SK-N-SH (cell line): ENCODE measurements at regions not wholly inside any gene's neighbourhood (a gene's known extent, or its start where the extent isn't known, plus 50 kb on each side); places are given as distances from the start of the nearest gene placed in this dataset.

ENCODE experiments used
- CTCF ChIA-PET: fragments of 300-600, 350-600 bp; formaldehyde crosslinking; extraction: SDS; loops from one replicate; lab custom pipeline; 2021; lab: Yijun Ruan, JAX
- POLR2A ChIA-PET: fragments of 350-600 bp; sonication (Branson Sonifier 250); formaldehyde crosslinking; extraction: SDS; loops from one replicate; lab custom pipeline; 2020; ENCODE audit warnings: antibody characterized with exemption, inconsistent platforms; lab: Yijun Ruan, JAX
- DNase-seq: peaks from one replicate; pipeline ENCODE4 v3.0.0; 2012
- H2AFZ ChIP-seq: fragments of 200-600 bp; sonication (generic); 2 replicates; pipeline ENCODE4 v1.8.1; 2016; ENCODE audit warnings: antibody characterized with exemption, mild to moderate bottlenecking, low read depth
- H3F3A ChIP-seq: fragments of 200-600 bp; sonication (generic); replicated peaks from 2 replicates; pipeline ENCODE3; 2016; ENCODE audit warnings: antibody characterized with exemption, mild to moderate bottlenecking; ENCODE audit not compliant: insufficient read depth
- H3K27ac ChIP-seq, 2 experiments: fragments of 200-500 bp in 1 of 2; fragments of 200-600 bp in 1 of 2; sonication (Bioruptor generic) in 1 of 2; sonication (generic), shearing (Covaris generic) in 1 of 2; 2 replicates each; pipeline versions ENCODE4 v1.5.1 to v1.6.1; 2014 to 2016; ENCODE audit warnings: low read depth in 2 of 2, inconsistent platforms in 1 of 2, low read length in 1 of 2, mild to moderate bottlenecking in 1 of 2, mixed read lengths in 1 of 2
- H3K27me3 ChIP-seq: fragments of 200-600 bp; sonication (generic), shearing (Covaris generic); 2 replicates; pipeline ENCODE4 v1.6.1; 2016; ENCODE audit warnings: mixed run types; ENCODE audit not compliant: insufficient read depth
- H3K36me3 ChIP-seq, 2 experiments: fragments of 200-500 bp in 1 of 2; fragments of 200-600 bp in 1 of 2; sonication (Bioruptor generic) in 1 of 2; sonication (generic) in 1 of 2; replicated peaks in 1 of 2; 2 replicates each; pipeline versions ENCODE3 to v1.5.1; 2014 to 2016; ENCODE audit warnings: low read length in 1 of 2, mild to moderate bottlenecking in 1 of 2; ENCODE audit not compliant: insufficient read depth in 2 of 2, control insufficient read depth in 1 of 2
- H3K4me1 ChIP-seq, 2 experiments: fragments of 200-500 bp in 1 of 2; fragments of 200-600 bp in 1 of 2; sonication (Bioruptor generic) in 1 of 2; sonication (generic), shearing (Covaris generic) in 1 of 2; 2 replicates each; pipeline versions ENCODE4 v1.5.1 to v1.6.1; 2014 to 2016; ENCODE audit warnings: low read depth in 1 of 2, low read length in 1 of 2, mixed run types in 1 of 2; ENCODE audit not compliant: insufficient read depth in 2 of 2, control insufficient read depth in 1 of 2
- H3K4me2 ChIP-seq: fragments of 200-600 bp; sonication (generic), shearing (Covaris generic); 2 replicates; pipeline ENCODE4 v1.6.1; 2017; ENCODE audit warnings: mixed run types
- H3K4me3 ChIP-seq, 2 experiments: fragments of 200-500 bp in 1 of 2; fragments of 200-600 bp in 1 of 2; sonication (Bioruptor generic) in 1 of 2; sonication (generic), shearing (Covaris generic) in 1 of 2; 2 replicates each; pipeline versions ENCODE4 v1.5.1 to v1.8.1; 2014 to 2016; ENCODE audit warnings: low read depth in 2 of 2, inconsistent platforms in 1 of 2, low read length in 1 of 2, mild to moderate bottlenecking in 1 of 2, mixed read lengths in 1 of 2, moderate library complexity in 1 of 2
- H3K79me2 ChIP-seq: fragments of 200-600 bp; sonication (generic); 2 replicates; pipeline ENCODE4 v1.8.1; 2017; ENCODE audit warnings: mild to moderate bottlenecking; ENCODE audit not compliant: insufficient read depth
- H3K9ac ChIP-seq: fragments of 200-600 bp; sonication (generic); 2 replicates; pipeline ENCODE4 v1.6.1; 2017; ENCODE audit warnings: mixed run types
- H3K9me2 ChIP-seq: fragments of 200-600 bp; sonication (generic); 2 replicates; pipeline ENCODE4 v1.6.1; 2017; ENCODE audit warnings: mixed run types
- H3K9me3 ChIP-seq: fragments of 200-600 bp; sonication (generic); 2 replicates; pipeline ENCODE4 v1.6.1; 2017; ENCODE audit warnings: mixed run types, mild to moderate bottlenecking, moderate library complexity
- H4K20me1 ChIP-seq: fragments of 200-600 bp; sonication (generic); 2 replicates; pipeline ENCODE4 v1.6.1; 2017; ENCODE audit warnings: mild to moderate bottlenecking, mixed run types; ENCODE audit not compliant: insufficient read depth
- CHD2 ChIP-seq: fragments of 150-350 bp; IDR thresholded peaks from 2 replicates; pipeline ENCODE4 v1.6.1; 2018; ENCODE audit warnings: low read length; ENCODE audit not compliant: partially characterized antibody
- EP300 ChIP-seq, 2 experiments: IDR thresholded peaks; 2 replicates each; pipeline versions ENCODE4 v1.4.0 to v1.6.1; 2012; ENCODE audit warnings: borderline replicate concordance in 1 of 2, low read depth in 1 of 2, low read length in 1 of 2
- FOXJ3 ChIP-seq: sonication (generic); formaldehyde crosslinking; IDR thresholded peaks from 2 replicates; pipeline ENCODE4 v1.5.1; 2020; ENCODE audit warnings: mild to moderate bottlenecking, missing genetic modification reagents
- GATA2 ChIP-seq: sonication (generic); formaldehyde crosslinking; IDR thresholded peaks from 2 replicates; pipeline ENCODE4 v1.5.0; 2020; ENCODE audit warnings: mild to moderate bottlenecking, missing genetic modification reagents
- NFIC ChIP-seq: IDR thresholded peaks from 2 replicates; pipeline ENCODE4 v1.4.0; 2012; ENCODE audit warnings: borderline replicate concordance
- NRF1 ChIP-seq: IDR thresholded peaks from 2 replicates; pipeline ENCODE4 v1.6.1; 2012; ENCODE audit warnings: low read depth, mild to moderate bottlenecking, low read length
- RAD21 ChIP-seq: IDR thresholded peaks from 2 replicates; pipeline ENCODE4 v1.6.1; 2012; ENCODE audit warnings: mild to moderate bottlenecking, low read length
- TCF12 ChIP-seq: IDR thresholded peaks from 2 replicates; pipeline ENCODE4 v1.4.0; 2012
- WGBS: methylation state at CpG from one replicate; pipeline ENCODE4 v1.1.6; 2017; ENCODE audit warnings: low lambda C conversion rate; 5-methylcytosine and 5-hydroxymethylcytosine counted together
- TF ChIP-seq, protein P1 (sequence below): fragments of 200-600 bp; sonication (generic); IDR thresholded peaks from 2 replicates; pipeline ENCODE4 v1.6.1; 2017; ENCODE audit warnings: antibody characterized with exemption, mild to moderate bottlenecking, moderate library complexity
- TF ChIP-seq, protein P2 (sequence below): IDR thresholded peaks from 2 replicates; pipeline ENCODE4 v1.6.1; 2012; ENCODE audit warnings: mild to moderate bottlenecking, low read depth, low read length, moderate library complexity

DNA sequence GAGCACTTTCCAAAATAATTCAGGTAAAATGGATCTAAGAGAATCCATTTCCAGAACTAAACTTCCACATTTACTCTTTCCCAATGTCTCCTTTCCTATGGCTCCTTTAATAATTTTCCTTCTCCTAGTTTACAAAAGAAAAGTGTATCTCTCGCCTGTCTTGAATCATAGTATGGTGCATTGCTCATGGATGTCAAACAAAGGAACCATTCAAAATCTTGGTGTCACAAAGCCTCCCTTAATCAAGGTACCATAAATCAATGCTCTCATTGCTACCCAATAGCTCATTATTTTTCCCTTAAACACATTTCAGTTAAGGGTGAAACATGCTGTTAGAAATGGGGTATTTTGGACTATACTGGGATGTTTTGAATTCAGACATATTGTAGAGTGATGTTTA, 57.6 kb upstream of the KCNMA1 start:
- DNase-seq = no peak
- no peaks in the 10 kb centered on the region for H3F3A ChIP-seq
- 62% methylated on average over 1 of the region's 1 CpG for WGBS
- H3K27ac ChIP-seq = no peak overlapping the region
- H4K20me1 ChIP-seq = no peaks in the 10 kb centered on the region
- CTCF ChIA-PET = interaction anchor here (1.0 to 2.9 kb wide), 5 partner anchors 9 to 529 kb away, joined by 3 to 11 read pairs (median 3); no protein-coding TSS in a partner anchor
- no peak overlapping the region for H3K9ac ChIP-seq
- H3K9me2 ChIP-seq = no peaks in the 10 kb centered on the region
- peaks cover 0 to 3% of the 10 kb centered on the region in 2 experiments; a peak in 1 of 4 replicates for H3K4me1 ChIP-seq
- no peaks in the 10 kb centered on the region for H3K27me3 ChIP-seq
- H3K36me3 ChIP-seq = no peaks in the 10 kb centered on the region
- no peaks in the 10 kb centered on the region for H3K9me3 ChIP-seq
- H3K79me2 ChIP-seq = no peaks in the 10 kb centered on the region
- H3K4me3 ChIP-seq = no peak overlapping the region
- H3K4me2 ChIP-seq = no peak overlapping the region
- TF ChIP-seq NFIC (no peak), GATA2 (CRISPR knock-in tag) (no peak), FOXJ3 (CRISPR knock-in tag) (no peak), NRF1 (no peak), EP300 (IDR thresholded peaks at IDR 0.05; ENCODE audit: borderline replicate concordance in 1 of 2, low read depth in 1 of 2, low read length in 1 of 2) (no peak), CHD2 (no peak)
- TF ChIP-seq, protein P1, sequence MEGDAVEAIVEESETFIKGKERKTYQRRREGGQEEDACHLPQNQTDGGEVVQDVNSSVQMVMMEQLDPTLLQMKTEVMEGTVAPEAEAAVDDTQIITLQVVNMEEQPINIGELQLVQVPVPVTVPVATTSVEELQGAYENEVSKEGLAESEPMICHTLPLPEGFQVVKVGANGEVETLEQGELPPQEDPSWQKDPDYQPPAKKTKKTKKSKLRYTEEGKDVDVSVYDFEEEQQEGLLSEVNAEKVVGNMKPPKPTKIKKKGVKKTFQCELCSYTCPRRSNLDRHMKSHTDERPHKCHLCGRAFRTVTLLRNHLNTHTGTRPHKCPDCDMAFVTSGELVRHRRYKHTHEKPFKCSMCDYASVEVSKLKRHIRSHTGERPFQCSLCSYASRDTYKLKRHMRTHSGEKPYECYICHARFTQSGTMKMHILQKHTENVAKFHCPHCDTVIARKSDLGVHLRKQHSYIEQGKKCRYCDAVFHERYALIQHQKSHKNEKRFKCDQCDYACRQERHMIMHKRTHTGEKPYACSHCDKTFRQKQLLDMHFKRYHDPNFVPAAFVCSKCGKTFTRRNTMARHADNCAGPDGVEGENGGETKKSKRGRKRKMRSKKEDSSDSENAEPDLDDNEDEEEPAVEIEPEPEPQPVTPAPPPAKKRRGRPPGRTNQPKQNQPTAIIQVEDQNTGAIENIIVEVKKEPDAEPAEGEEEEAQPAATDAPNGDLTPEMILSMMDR = no peak
- POLR2A ChIA-PET = no interaction called here
- H2AFZ ChIP-seq = no peak overlapping the region

DNA sequence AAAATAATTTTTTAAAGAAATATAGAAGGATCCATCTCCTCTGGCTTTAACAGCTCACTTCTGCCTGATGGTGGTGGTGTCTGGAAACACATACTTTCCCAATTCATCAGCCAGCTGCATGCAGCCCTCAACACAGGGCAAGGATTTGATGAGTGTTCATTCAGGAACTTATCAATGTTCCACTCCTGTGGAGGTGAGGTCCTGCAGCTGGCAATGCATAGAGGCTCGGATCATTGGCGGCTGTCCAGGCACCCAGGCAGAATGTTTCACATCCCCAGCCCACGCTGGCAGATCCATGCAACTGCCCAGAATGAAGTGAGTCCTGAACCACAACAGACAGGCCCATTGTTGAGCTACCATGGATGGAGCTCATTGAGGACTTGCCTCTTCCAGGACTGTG, 55.2 kb upstream of the KCNMA1 start:
- H3F3A ChIP-seq = no peaks in the 10 kb centered on the region
- H3K79me2 ChIP-seq = no peaks in the 10 kb centered on the region
- no peak overlapping the region for H2AFZ ChIP-seq
- WGBS = 54% methylated on average over 3 of the region's 3 CpGs
- TF ChIP-seq TCF12 (peak; percentile 36; the same call in 1 of the 2 replicates), RAD21 (no peak)
- TF ChIP-seq, protein P2, sequence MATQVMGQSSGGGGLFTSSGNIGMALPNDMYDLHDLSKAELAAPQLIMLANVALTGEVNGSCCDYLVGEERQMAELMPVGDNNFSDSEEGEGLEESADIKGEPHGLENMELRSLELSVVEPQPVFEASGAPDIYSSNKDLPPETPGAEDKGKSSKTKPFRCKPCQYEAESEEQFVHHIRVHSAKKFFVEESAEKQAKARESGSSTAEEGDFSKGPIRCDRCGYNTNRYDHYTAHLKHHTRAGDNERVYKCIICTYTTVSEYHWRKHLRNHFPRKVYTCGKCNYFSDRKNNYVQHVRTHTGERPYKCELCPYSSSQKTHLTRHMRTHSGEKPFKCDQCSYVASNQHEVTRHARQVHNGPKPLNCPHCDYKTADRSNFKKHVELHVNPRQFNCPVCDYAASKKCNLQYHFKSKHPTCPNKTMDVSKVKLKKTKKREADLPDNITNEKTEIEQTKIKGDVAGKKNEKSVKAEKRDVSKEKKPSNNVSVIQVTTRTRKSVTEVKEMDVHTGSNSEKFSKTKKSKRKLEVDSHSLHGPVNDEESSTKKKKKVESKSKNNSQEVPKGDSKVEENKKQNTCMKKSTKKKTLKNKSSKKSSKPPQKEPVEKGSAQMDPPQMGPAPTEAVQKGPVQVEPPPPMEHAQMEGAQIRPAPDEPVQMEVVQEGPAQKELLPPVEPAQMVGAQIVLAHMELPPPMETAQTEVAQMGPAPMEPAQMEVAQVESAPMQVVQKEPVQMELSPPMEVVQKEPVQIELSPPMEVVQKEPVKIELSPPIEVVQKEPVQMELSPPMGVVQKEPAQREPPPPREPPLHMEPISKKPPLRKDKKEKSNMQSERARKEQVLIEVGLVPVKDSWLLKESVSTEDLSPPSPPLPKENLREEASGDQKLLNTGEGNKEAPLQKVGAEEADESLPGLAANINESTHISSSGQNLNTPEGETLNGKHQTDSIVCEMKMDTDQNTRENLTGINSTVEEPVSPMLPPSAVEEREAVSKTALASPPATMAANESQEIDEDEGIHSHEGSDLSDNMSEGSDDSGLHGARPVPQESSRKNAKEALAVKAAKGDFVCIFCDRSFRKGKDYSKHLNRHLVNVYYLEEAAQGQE = no peak
- TF ChIP-seq, all 33 proteins: peak for 1
- H4K20me1 ChIP-seq = no peaks in the 10 kb centered on the region
- POLR2A ChIA-PET = no interaction called here
- no peaks in the 10 kb centered on the region for H3K36me3 ChIP-seq
- no peaks in the 10 kb centered on the region for H3K9me3 ChIP-seq
- no peak for DNase-seq
- H3K4me2 ChIP-seq = no peak overlapping the region
- H3K9me2 ChIP-seq = no peaks in the 10 kb centered on the region
- no peak overlapping the region for H3K27ac ChIP-seq
- peaks cover 13% of the 10 kb centered on the region; the same call in 1 of the 2 replicates for H3K27me3 ChIP-seq
- CTCF ChIA-PET = interaction anchor here (1.0 to 3.4 kb wide), 5 partner anchors 12 to 519 kb away, joined by 3 to 17 read pairs (median 6); no protein-coding TSS in a partner anchor
- H3K4me3 ChIP-seq = no peak overlapping the region
- H3K4me1 ChIP-seq = peaks cover 0 to 3% of the 10 kb centered on the region in 2 experiments; a peak in 1 of 4 replicates
- no peak overlapping the region for H3K9ac ChIP-seq
